GM18909 (cell line): ENCODE measurements at regions not wholly inside any gene's neighbourhood (a gene's known extent, or its start where the extent isn't known, plus 50 kb on each side); places are given as distances from the start of the nearest gene placed in this dataset.

Experiments
- ATAC-seq: cut with Tn5 transposase; IDR thresholded peaks from one replicate; pipeline ENCODE4 v1.9.1; 2021; ENCODE audit warnings: mild to moderate bottlenecking; ENCODE audit not compliant: unreplicated experiment, poor library complexity

DNA sequence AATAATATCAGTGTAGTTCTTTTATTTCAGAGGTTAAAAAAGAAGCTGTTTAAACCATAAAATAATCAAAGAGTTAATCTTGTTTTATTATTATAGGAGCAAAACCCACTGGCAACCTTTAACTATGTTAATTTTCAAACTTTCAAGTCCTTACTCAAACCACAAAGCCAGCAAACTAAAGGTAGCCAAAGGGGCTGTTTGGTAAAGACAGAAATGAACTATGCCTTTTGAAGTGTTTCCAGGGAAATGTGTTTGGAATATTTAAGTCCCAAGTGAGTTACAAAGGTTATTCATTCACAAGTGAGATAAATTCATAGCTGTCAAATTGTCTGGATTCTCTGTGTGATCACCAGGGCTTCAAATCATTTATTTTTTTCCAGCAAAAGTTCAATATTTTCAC is 264.7 kb downstream of the MZT1 start:
- ATAC-seq = no peak

DNA sequence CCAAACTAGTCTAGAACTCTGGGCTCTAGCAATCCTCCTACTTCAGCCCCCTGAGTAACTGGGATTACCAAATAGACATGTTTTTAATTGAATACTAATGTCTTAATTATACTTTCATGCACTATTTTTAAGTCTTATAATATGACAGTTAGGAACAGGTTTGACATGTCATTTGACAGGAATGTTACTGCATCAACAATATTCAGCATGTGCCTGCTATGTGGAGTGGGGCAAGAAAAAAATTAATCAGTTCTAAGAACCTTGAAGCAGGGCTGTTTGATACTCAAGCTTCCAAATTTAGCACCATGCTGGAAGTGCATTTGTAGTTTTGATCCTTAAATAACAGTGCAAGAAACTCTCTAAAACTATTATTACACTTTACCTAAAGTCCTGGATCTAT is 265.3 kb downstream of the MZT1 start:
- no peak for ATAC-seq

DNA sequence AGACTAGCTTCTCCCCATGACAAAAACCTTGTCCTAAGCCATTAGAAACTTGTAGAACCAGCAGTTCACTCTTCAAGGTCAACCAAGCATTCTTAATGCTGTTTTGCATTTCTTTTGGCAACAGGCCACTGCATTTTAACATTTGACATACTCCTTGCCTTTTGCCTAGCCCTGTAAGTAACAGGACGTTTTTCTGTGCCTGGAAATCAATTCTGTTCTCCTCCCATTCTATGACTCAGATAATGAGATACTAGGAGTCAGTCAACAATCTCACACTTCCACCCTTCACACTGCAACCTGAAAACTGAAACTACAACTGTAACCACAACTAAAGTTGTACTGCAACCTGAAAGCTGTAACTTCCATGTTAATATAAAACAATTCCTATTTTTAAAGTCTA is 268.7 kb downstream of the MZT1 start:
- no peak for ATAC-seq

DNA sequence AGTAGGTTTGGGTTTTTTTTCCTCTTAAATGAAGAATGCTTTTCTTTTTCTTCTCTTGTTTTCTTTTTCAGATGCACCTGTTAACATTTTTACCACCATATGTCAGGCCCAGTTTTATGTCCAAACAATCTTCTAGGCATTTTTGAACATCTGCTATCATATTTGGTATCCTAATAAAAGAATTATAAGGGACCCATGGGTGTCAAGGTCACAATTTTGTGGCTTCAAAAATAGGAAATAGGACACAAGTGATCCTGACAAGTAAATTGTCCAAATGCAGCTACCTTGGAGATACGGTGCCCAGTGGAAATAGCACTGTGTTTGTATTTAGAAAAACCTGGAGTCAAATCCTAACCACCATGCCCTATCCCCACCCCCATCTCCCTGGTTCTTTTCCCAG is 270.3 kb downstream of the MZT1 start:
- ATAC-seq = no peak

DNA sequence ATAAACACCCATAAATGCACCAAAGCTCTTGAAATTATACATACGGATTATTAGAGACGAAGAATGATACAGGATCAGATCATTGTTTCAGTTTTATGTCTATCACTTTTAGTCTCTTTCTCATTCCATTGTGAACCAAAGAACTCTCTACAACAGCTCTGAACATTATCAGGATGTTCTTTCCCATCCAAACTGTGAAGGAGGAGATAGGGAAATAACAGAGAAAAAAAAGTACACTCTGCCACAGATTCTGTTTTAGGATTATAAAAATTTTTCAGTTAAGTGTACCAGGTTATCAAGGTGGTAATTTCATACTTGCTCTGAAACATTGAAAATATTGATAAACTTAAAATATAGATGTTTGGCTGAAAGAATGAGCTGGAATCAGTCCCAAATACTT is 270.9 kb downstream of the MZT1 start:
- ATAC-seq = no peak

DNA sequence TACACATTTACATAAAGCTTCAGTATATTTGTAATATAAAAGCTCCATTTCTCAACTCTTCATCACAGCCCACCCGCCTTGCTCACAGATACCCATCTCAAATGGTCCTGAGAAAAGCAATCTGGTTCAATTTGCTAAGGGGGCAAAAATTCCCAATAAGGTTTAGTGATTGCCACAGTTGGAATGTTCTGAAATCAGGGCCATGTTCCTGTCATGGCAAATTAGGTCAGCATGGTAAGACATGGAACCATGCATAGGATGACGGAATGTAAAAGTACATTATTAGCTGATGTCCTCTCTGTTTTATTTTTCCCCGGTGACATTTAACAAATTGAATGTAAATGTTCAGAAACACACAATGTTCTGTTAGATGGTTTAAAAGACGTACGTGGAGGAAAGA is 274.3 kb downstream of the MZT1 start:
- no peak for ATAC-seq

DNA sequence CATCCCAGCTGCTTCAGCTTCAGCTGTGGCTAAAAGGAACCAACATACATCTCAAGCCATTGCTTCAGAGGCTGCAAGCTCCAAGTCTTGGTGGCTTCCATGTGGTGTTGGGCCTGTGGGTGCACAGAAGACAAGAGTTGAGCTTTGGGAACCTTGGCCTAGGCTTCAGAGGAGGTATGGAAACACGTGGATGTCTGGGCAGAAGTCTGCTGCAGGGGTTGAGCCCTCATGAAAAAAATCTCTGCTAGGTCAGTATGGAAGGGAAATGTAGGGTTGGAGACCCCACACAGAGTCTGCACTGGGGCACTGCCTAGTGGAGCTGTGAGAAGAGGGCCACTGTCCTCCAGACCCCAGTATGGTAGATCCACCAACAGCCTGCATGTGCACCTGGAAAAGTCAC is 279.3 kb downstream of the MZT1 start:
- ATAC-seq = no peak

DNA sequence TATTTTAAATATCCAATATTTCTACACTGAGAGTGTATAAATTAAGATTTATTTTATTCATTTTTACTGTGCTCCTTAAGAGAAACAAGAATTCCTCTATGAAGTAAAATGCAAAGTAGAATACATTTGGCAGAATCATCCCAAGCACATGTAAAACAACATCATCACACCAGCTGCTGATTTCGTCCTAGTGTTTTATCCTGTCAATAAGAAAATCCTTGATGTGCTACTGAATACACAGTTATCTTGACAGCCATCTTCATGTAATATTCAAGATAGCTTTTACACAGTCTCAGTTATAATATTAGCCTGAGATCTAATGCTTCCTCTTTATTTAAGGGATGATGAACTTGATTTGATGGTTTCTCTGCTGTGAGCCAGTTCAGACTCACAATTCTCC is 282.4 kb downstream of the MZT1 start:
- no peak for ATAC-seq

DNA sequence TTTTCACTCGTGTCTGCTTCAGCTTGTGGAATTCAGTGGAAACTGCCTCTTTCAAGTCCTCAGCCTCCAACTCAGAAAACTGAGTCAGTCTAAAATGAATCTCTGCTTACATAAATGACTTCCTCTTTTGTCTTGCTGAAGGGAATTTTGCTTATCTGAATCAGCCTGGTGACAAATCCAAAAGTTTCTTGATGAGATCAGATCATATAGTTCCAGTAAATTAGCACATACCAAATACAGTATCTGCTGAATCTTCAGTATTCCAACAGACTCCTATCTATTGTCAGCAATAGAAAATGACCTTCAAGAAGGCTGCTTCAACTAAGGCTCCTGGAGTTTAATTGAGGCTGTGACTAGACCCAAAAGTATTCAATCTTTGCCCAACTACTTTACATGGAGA is 290.0 kb downstream of the MZT1 start:
- ATAC-seq = no peak

DNA sequence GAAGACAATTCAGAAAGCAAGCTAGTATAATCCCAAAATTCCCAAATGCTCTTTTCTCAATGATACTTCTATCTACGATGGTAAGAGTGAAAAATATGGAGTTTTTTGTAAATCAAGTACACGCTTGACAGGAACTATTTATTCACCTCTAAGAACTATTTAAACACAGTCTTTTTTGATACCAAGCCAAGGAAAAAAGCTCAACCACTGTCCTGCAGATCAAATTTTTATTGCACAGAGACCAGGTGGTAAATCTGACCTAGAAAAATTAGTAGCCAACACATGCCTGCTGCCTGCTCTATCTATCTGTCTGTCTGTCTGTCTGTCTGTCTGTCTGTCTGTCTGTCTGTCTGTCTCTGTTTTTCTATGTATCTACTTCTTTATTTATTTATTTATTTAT is 292.2 kb downstream of the MZT1 start:
- ATAC-seq = no peak

DNA sequence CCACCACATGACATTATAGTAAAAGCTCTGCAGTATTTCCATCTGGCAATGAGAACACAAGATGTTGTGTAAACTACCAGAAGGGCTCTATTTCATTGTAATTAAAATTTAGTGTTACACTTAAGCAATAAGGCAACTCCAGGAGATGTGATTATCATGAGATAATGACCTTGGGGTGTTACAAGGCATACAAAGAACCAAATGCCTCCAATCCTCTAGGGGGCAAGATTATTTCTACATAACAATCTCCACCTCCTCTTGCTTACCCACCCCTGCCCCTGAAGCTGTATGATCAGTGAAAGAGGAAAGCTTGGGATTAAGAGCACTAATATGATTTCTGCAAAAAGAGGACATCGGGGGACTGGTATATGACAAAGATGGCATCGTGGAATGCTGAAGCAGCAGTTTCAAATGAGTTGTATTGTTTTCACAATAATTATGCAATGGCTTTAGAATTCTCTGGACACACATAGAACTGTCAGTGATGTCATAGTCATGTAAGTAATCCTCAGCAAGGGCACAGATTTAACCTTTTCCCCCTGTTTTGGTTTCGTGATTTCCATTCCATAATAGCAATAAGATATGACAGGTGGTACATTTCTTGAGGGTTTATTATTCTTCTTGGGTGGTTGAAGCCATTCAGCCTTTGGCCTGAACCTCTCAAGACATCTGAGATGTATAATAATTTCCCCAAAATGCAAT is 295.3 kb downstream of the MZT1 start:
- no peak for ATAC-seq

DNA sequence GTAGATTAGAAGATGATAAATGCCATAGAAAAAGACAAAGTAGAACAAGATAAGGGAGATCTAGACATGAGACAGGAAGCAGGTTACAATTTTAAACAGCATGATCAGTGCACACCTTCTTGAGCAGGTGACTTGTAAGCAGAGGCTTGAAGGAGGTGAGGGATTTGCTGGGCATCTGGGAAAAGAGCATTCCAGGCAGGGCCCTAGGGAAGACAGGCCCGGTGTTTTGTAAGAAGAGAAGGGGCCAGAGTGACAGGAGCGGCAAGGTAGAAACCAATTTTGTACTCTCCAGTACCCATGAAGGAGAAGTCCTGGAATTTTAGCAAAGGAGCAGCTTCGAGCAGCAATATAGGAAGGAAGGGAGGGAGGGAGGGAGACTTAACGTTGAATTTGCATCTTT is 296.5 kb downstream of the MZT1 start:
- no peak for ATAC-seq

DNA sequence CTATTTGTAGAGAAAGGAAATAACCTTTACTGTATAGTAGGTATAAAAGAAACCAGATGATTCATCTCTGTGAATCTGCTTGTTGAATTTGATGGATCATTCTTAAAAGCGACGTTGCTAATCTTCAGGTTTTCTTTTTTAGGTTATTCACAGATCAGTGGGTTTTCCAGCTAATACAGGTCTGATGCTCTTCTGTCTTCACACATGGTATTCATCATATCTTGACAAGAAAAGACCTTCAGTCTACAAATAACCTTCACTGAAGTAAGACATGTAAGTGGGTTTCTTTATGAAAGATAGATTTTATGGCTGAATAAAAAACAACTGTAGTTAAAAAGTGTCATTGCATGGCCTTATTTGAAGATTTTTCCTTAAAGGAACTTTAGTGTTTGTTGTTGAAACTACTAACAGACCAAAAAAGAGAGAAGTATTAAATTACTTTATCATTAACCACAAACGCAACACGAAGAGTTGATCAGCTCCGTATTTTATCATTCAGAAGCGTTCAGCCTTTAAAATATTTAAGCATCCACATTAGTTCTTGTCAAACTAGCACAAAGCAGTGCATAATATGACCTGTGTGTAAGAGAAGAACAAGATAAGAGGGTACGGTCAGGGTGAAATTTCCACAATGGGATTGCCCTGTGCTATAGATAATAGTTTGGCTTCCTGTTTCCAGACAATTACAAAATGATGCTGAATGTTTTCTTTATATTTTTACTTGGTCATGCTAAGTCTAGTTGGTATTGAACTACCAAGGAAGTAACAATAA is 299.5 kb downstream of the MZT1 start:
- no peak for ATAC-seq

DNA sequence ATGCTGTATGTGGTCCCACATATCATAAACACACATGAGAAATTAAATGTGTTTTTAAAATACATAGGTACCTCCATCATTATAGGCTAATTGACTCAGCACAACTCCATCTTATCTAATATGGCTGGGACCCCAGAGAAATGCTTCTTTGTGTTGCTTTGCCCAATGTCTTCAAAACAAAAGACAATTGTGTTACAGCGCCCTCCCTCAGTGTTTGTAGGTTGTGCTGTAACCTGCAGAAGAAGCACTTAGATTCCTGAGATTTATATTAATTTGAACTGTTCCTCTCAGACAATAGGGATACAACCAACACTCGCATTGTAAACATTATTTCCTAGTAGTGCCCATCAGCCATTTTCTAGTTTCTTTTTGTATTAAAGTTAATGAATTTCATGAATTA is 303.4 kb downstream of the MZT1 start:
- no peak for ATAC-seq

DNA sequence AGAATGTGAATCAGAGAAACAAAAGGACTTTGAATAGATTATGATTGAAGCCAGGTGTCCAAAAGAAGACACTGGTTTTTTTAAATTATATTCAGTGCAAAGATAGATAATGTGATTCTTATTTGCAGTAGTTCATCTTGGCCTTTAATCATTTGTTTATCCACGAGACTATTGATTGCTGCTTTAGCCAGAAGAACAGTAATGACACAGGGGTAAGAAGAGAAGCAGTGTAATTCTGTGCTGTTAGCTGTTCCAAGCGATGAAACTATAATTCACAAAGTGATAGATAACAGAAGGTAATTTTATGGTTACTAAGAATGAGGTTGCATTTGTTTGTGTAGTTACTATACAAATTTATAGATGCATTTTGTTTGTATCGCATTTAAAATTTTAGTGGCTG is 311.6 kb downstream of the MZT1 start:
- ATAC-seq = no peak

DNA sequence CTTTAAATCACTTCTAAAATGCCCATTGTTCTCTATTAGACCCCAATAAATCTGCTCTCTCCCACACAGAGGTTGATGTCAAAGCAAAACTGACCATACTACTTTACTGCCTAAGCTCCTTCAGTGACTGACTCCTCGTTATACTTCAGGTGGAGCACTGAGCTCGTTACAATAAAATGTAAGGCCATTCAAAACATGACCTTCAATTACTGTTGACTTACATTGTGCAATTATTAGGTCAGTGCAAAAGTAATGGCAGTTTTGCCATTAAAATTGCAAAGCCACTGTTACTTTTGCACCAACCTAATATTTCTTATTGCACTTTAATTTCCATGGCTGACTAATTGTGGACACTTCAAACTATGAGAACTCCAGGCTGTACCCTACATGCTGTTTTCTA is 314.9 kb downstream of the MZT1 start:
- no peak for ATAC-seq

DNA sequence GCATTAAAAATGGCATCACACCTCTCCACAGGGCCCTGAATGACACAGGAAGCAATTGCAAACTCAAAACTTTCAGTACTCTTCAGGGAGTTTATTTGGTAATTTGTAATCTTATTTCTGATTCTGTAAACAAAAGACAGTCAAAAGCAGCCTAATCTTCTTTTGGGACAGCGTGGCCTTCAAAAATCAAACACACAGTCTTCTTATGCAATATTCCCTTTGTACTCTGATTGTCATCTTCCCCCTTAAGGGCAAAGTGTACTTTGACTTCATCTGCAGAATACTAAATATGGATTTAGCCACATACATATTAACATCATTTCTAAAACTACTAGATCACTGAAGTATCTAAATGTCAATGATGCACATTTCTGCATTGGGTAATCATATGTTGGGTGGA is 322.0 kb downstream of the MZT1 start:
- ATAC-seq = no peak

DNA sequence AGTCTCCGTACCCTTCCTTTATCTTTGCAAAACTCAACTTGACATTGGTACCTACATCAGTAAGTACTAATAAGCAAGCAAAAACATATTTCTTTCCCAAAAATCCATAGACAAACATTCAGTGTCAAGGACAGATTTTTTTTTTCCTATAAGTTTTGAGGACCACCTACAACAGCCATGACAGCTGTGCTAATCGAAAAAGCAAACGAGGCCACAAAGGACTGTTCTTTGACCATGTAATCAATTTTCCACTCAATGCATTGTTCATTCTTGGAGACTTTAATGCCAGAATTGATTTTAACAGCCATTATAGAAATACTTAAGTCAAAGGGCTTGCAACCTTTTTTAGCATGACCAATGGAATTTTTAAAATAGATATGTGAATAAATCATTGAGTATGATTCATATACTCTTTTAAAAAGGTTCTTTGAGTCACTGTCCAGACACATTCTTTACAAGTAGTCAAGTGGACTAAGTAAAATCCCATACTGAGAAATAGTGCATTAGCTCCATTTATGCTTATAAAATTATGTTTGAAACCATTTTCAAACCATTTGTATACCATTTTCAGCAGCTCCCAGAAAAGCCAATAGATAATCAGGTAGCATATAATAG is 323.9 kb downstream of the MZT1 start:
- no peak for ATAC-seq

DNA sequence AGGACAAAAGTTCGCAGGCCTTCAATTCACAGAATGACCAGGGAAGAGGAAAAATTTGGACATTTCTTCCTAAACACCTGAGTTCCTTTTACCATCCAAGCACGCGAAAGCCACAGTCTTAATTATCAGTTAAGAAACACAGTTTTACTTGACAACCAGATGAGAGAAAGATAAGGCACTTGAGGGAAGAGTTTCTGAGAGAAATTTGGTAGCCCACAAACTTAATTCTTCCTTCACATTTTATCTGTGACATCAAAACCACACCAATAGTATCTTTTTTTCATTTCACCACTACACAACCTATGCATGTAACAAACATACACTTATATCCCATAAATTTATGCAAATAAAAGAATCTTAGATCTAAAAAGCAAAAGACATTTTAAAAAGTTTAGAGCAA is 326.6 kb downstream of the MZT1 start:
- ATAC-seq = no peak

DNA sequence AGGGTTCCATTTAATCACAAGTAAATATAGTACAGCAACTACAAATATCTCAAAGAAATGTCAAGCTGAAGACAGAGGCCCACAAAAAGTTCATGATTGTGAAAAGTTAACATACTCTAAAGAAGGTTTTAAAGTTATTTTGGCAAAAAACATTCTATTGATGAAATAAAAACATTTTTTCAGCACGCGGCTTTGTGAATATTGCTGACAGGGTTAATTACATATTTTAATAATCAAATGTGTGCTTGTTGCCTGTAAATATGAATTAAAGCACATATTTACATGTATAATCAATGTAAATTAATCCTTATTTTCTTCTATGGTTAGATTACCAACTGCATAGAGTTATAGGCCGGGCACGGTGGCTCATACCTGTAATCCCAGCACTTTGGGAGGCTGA is 328.1 kb downstream of the MZT1 start:
- ATAC-seq = no peak

DNA sequence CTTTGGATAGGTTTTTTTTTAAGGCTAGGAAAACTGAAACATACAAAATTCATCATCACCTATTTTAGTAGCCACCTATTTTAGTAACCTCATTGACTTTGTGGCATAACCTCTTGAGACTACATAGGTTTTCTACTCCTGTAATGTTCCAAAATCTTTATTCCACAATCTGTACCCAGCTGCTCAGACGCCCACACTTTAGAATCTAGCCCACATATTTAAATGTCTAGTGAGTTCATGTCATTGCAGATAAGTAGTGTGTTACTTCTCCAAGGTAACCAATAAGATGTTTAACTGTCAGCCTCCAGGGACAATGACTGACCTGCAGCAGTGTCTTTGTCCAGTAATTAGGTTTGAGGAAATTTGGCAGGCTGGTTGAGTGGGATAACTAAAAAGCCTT is 330.2 kb downstream of the MZT1 start:
- no peak for ATAC-seq

DNA sequence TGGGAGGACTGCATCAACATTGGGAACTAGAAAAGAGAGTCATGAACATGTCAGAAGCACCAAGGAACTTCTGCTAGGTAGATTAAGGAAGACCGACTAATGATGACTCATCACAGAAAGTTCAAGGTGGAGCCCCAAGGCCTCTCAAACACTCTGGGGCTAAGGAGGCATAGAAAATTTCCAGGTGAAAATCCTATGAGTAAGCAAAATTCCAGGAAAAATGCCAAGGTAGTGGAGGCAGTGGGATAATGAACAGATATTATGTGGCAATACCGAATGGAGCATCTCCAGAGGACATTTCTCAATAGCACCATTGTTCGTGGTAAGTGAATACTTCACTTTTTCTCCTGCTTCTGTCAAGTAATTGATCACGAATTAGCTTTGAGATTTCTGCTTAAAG is 336.5 kb downstream of the MZT1 start:
- no peak for ATAC-seq
